ENCODE measurements at regions not wholly inside any gene's neighbourhood (a gene's known extent, or its start where the extent isn't known, plus 50 kb on each side); places are given as distances from the start of the nearest gene placed in this dataset.

DNA sequence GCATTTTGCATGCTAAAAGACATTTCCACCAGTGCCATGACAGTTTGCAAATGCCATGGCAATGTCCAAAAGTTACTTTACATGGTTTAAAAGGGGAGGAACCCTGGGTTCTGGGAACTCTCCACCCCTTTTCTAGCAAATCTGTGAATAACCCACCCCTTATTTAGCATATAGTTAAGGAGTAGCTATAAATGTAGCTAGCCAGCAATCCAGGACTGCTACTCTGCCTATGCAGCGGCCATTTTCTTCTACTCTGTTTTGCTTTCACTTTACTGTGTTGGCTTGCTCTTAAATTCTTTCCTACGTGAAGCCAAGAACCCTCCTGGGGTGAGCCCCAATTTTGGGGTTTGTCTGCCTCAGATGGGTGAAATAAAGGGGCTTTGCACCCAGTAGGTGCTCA is 141.0 kb downstream of the PTPN11 start:
- no peak overlapping the region for H3K4me3 ChIP-seq
- no peaks in the 10 kb centered on the region for H4K20me1 ChIP-seq
- peaks cover 0 to 15% (median 4%) of the 10 kb centered on the region in 11 experiments; a peak in 5 of 22 replicates for H3K9me3 ChIP-seq (replicated peaks in 1 of 11)
- TF ChIP-seq Cebpa-rat (IDR thresholded peaks at IDR 0.05): no peak
- H3K9ac ChIP-seq: no peak overlapping the region
- no peak overlapping the region for H3K4me2 ChIP-seq
- H3K27ac ChIP-seq: no peak overlapping the region
- peaks cover 0 to 6% (median 0%) of the 10 kb centered on the region in 10 experiments; a peak in 3 of 20 replicates for H3K4me1 ChIP-seq
- no peaks in the 10 kb centered on the region for H3K27me3 ChIP-seq
- H3K36me3 ChIP-seq: no peaks in the 10 kb centered on the region

DNA sequence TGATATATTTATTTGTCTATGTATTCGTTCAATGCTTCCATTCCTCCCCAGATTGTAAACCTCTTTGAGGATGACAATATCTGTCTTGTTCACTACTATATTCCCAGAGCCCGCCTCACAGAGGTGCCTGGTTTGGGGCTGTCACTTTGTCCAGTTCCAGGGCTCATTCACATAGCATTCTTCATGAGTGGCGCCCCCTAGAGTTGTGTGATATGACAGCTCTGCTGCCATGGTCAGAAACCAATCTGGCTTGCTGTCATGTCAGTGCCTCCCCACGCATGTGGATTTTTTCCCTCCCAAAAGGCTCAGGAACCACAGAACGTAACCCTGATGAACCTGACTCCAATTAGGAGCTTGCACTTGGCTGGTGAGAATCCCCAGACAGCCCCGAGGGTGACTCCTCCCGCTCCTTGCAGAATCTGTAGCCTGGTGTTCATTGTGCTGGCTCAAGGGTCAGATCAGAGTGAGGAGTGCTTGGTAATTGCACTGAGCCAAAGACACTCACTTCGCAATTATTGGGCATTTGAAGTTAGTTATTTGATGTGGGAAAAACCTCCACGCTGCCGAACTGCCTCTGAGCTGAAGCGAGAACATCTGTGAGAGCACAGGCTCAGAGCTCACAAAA is 145.5 kb downstream of the PTPN11 start:
- Histone ChIP-seq H3K36me3 (no peaks in the 10 kb centered on the region), H3K9me3 (replicated peaks in 1 of 11) (peaks cover 0 to 30% (median 12%) of the 10 kb centered on the region in 11 experiments; a peak in 17 of 22 replicates), H4K20me1 (no peaks in the 10 kb centered on the region), H3K4me2 (no peak overlapping the region), H3K27ac (no peak overlapping the region), H3K27me3 (no peaks in the 10 kb centered on the region), H3K9ac (no peak overlapping the region), H3K4me3 (no peak overlapping the region), H3K4me1 (peaks cover 0 to 5% (median 0%) of the 10 kb centered on the region in 10 experiments; a peak in 3 of 20 replicates)
- no peak for TF ChIP-seq Cebpa-rat (IDR thresholded peaks at IDR 0.05)

DNA sequence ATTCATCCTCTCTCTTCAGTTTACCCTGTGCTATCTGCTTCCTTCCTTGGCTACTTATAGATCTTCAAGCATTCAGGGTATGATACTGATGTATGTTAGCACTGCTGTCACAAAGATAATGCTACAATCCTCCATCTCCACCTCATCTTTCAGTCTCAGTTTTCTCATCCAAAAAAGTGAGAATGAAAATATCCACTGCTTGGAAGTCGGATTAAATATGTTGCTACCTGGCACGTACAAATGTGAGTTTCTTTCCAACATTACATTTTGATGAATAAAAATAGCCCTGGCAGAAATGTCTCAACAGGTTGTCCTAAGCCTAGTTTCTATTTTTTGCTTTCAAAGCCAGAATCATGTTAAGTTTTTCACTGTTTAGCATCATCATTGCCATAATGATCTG is 149.9 kb downstream of the PTPN11 start:
- no peaks in the 10 kb centered on the region for H3K36me3 ChIP-seq
- H4K20me1 ChIP-seq: no peaks in the 10 kb centered on the region
- H3K4me2 ChIP-seq: no peak overlapping the region
- peaks cover 0 to 16% (median 10%) of the 10 kb centered on the region in 11 experiments; a peak in 16 of 22 replicates for H3K9me3 ChIP-seq (replicated peaks in 1 of 11)
- H3K4me3 ChIP-seq: no peak overlapping the region
- H3K4me1 ChIP-seq: peaks cover 0 to 8% (median 0%) of the 10 kb centered on the region in 10 experiments; a peak in 3 of 20 replicates
- no peak overlapping the region for H3K27ac ChIP-seq
- no peak for TF ChIP-seq Cebpa-rat (IDR thresholded peaks at IDR 0.05)
- H3K27me3 ChIP-seq: no peaks in the 10 kb centered on the region
- H3K9ac ChIP-seq: no peak overlapping the region

DNA sequence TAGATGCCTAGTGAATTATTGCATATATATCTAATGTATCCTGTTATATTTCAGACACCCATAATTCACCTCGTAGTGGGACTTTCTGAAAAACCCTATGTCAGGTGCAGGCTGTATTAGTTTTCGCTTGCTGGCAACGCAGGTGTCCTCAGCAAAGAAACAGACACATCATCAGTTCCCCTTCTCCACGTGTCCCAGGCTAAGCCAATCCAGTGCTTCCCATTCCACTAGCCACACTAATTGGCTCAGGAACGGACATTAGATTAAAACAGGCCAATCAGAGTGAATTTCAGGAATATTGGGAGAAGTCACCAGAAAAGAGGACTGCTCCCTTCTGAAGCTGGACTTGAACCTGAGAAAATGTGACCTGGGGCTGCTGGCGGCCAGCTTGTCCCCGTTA is 151.3 kb downstream of the PTPN11 start:
- Histone ChIP-seq H4K20me1 (no peaks in the 10 kb centered on the region), H3K9me3 (replicated peaks in 1 of 11) (peaks cover 0 to 16% (median 10%) of the 10 kb centered on the region in 11 experiments; a peak in 16 of 22 replicates), H3K4me3 (no peak overlapping the region), H3K9ac (no peak overlapping the region), H3K27ac (no peak overlapping the region), H3K27me3 (peaks cover 0 to 3% (median 2%) of the 10 kb centered on the region in 11 experiments; a peak in 14 of 22 replicates), H3K4me2 (no peak overlapping the region), H3K4me1 (peaks cover 0 to 8% (median 0%) of the 10 kb centered on the region in 10 experiments; a peak in 3 of 20 replicates), H3K36me3 (no peaks in the 10 kb centered on the region)
- TF ChIP-seq Cebpa-rat (IDR thresholded peaks at IDR 0.05): no peak

DNA sequence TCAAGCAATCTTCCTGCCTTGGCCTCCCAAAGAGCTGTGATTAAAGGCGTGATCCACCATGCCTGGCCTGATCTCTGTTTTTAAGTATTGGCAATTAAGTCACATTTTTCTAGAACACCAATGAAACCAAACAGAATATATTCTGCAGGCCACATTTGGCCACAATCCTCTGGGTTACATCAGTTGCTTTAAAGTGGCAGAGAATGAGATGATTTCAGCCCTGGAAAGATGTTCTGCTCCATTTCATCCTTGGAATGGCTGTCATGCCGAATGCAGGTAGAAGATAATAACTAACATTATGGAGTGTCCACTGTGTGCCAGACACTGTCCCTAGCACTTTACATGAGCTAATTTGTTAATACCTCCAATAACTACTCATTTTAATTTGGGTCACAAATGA is 154.4 kb downstream of the PTPN11 start:
- 0 out of 20 replicates have a peak, but pooled peaks cover 0 to 5% (median 0%) of the 10 kb centered on the region in 10 experiments for H3K4me1 ChIP-seq
- H3K4me2 ChIP-seq: peak overlapping the region in 1 of 11 experiments; percentile 9; a peak in 1 of 22 replicates
- no peaks in the 10 kb centered on the region for H3K36me3 ChIP-seq
- peaks cover 0 to 14% (median 6%) of the 10 kb centered on the region in 11 experiments; a peak in 15 of 22 replicates for H3K27me3 ChIP-seq
- no peak overlapping the region for H3K4me3 ChIP-seq
- H3K9ac ChIP-seq: no peak overlapping the region
- H3K9me3 ChIP-seq (replicated peaks in 1 of 11): no peaks in the 10 kb centered on the region
- no peaks in the 10 kb centered on the region for H4K20me1 ChIP-seq
- no peak overlapping the region for H3K27ac ChIP-seq
- no peak for TF ChIP-seq Cebpa-rat (IDR thresholded peaks at IDR 0.05)

DNA sequence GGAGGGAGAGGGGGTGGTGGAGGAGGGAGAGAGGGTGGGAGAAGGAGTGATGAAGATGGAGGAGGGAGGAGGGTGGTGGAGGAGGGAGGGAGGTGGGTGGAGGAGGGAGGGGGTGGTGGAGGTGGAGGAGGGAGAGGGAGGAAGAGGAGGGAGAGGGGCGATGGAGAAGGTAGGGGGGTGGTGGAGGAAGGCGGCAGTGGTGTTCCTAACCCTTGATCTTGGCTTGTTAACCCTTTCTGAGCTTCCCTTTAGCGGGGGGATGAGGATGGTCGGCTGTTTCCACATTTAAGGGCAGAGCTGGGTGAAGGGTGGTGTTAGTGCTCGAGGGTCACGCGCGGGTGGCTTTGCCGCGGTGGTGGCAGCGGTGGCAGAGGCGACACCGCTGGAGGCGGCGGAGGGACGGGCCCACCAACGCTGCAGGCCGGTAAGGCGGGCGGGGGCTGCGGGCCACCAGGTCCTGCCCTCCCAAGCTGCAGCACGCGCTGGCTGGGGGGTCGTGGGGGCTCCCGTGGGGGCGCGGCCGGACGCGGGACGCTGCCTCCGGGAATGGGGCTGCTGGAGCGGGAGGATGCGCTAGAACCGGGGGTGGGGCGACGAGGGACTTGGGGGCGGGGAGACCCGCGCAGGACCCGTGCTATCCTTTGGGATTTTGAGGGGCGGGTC is 156.3 kb downstream of the PTPN11 start:
- H4K20me1 ChIP-seq: no peaks in the 10 kb centered on the region
- 0 out of 20 replicates have a peak, but pooled peaks cover 0 to 5% (median 0%) of the 10 kb centered on the region in 10 experiments for H3K4me1 ChIP-seq
- H3K9me3 ChIP-seq (replicated peaks in 1 of 11): no peaks in the 10 kb centered on the region
- H3K4me2 ChIP-seq: no peak overlapping the region
- no peaks in the 10 kb centered on the region for H3K36me3 ChIP-seq
- H3K27ac ChIP-seq: no peak overlapping the region
- no peak overlapping the region for H3K9ac ChIP-seq
- no peak for TF ChIP-seq Cebpa-rat (IDR thresholded peaks at IDR 0.05)
- no peak overlapping the region for H3K4me3 ChIP-seq
- peaks cover 0 to 14% (median 6%) of the 10 kb centered on the region in 11 experiments; a peak in 15 of 22 replicates for H3K27me3 ChIP-seq

DNA sequence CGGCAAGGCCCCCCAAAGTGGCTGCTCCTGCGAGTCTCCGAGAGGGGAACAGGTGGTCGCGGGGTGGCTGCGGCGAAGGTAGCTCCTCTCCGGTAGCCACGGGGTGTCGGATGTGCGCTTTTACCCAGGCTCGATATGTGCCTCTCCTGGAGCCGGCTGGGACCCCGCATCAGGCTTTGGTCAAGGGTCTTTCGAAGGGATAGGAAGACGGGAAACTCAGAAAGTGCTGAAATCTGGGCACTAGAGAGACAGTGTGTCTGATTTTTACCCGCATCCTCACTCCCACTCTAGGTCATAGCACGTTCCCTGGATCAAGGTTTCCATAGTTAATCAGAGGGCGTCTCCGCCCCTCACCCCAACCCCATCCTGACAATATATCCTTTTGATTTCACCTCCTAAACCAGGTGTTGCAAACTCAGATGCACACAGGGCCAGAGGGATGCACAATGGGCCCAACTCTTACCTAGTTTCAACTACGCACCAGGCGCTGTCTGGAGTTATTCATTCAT is 156.9 kb downstream of the PTPN11 start:
- Histone ChIP-seq H3K4me3 (no peak overlapping the region), H3K9ac (no peak overlapping the region), H3K27ac (no peak overlapping the region), H3K4me2 (no peak overlapping the region), H3K27me3 (peaks cover 0 to 14% (median 6%) of the 10 kb centered on the region in 11 experiments; a peak in 15 of 22 replicates), H3K4me1 (0 out of 20 replicates have a peak, but pooled peaks cover 0 to 5% (median 0%) of the 10 kb centered on the region in 10 experiments), H3K36me3 (no peaks in the 10 kb centered on the region), H4K20me1 (no peaks in the 10 kb centered on the region), H3K9me3 (replicated peaks in 1 of 11) (no peaks in the 10 kb centered on the region)
- TF ChIP-seq Cebpa-rat (IDR thresholded peaks at IDR 0.05): no peak

DNA sequence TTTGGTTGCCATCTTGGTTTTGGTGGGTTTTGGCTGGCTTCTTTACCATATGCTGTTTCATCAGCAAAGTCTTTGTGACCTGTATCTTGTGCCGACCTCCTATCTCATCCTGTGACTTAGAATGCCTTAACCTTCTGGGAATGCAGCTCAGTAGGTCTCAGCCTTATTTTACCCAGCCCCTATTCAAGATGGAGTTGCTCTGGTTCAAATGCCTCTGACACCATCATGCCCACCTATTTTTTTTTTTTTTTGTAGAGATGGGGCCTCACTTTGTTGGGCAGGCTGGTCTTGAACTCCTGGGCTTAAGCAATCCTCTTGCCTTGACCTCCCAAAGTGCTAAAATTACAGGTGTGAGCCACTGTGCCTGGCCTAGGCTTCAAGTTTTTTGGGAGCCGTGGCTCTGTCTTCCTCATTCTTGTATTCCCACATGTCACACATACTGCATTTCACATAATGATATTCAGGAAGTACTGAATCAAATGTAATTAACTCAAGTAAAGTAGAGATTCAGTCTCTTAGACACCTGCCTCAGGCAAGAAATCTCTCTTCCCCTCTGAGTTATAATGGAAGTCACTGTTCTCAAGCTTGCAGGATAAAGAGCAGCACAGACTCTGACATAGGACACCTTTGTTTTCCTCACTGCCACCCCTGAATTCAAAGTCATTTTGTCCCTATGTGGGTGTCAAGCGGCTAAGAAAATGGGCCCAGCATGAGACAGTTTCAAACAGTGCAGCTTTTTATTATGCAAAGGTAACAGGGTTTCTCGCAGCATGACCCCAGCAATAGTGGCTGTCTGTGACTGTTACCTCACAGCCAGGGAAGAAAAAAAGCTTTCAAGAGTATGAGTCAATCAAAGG is 159.0 kb downstream of the PTPN11 start:
- H3K36me3 ChIP-seq: no peaks in the 10 kb centered on the region
- H3K4me2 ChIP-seq: no peak overlapping the region
- TF ChIP-seq Cebpa-rat (IDR thresholded peaks at IDR 0.05): no peak
- H3K9ac ChIP-seq: no peak overlapping the region
- no peak overlapping the region for H3K4me3 ChIP-seq
- no peak overlapping the region for H3K27ac ChIP-seq
- no peaks in the 10 kb centered on the region for H3K9me3 ChIP-seq (replicated peaks in 1 of 11)
- H3K4me1 ChIP-seq: 0 out of 20 replicates have a peak, but pooled peaks cover 0 to 5% (median 0%) of the 10 kb centered on the region in 10 experiments
- H3K27me3 ChIP-seq: peaks cover 0 to 14% (median 6%) of the 10 kb centered on the region in 11 experiments; a peak in 15 of 22 replicates
- H4K20me1 ChIP-seq: no peaks in the 10 kb centered on the region

Data from BLaER1 treated with 17β-estradiol and CSF1 and Interleukin-3, amounts not matched to agents 10 nM and 100 nM (cell line).